Type B pancreatic cell (in vitro differentiated cells): ENCODE measurements at regions not wholly inside any gene's neighbourhood (a gene's known extent, or its start where the extent isn't known, plus 50 kb on each side); places are given as distances from the start of the nearest gene placed in this dataset.
"Not testable (repeated sequence)": the region's sequence is repeated elsewhere in the genome, so short reads cannot be mapped to it uniquely, and the experiment has no call there.

Source experiments
- DNase-seq: peaks from one replicate; pipeline ENCODE4 v3.0.0; 2021; ENCODE audit warnings: mixed read lengths; ENCODE audit not compliant: unreplicated experiment; ENCODE audit errors: extremely low spot score
- H3K27ac Mint-ChIP-seq: 2 replicates; pipeline ENCODE4 v1.8.0; 2021; ENCODE audit warnings: mild to moderate bottlenecking, mixed read lengths
- H3K27me3 Mint-ChIP-seq: 2 replicates; pipeline ENCODE4 v1.8.0; 2021; ENCODE audit warnings: mixed read lengths
- H3K36me3 Mint-ChIP-seq: 2 replicates; pipeline ENCODE4 v1.8.0; 2021; ENCODE audit warnings: mixed read lengths
- H3K4me1 Mint-ChIP-seq: one replicate; pipeline ENCODE4 v1.8.0; 2021; ENCODE audit warnings: mixed read lengths; ENCODE audit not compliant: unreplicated experiment
- H3K4me3 Mint-ChIP-seq: 2 replicates; pipeline ENCODE4 v1.8.0; 2021; ENCODE audit warnings: mild to moderate bottlenecking, mixed read lengths
- H3K9me3 Mint-ChIP-seq: 2 replicates; pipeline ENCODE4 v1.8.0; 2021; ENCODE audit warnings: mixed read lengths
- TF ChIP-seq, protein P1 (sequence below): fragments of 200-600 bp; sonication (generic); conservative IDR thresholded peaks from 2 replicates; pipeline ENCODE4 v1.5.0; 2021; ENCODE audit warnings: antibody characterized with exemption, mild to moderate bottlenecking

- Mint-ChIP-seq H3K36me3 (no peaks in the 10 kb centered on the region), H3K4me1 (peaks cover 6% of the 10 kb centered on the region), H3K27me3 (no peaks in the 10 kb centered on the region), H3K27ac (no peak overlapping the region), H3K9me3 (no peaks in the 10 kb centered on the region), H3K4me3 (no peak overlapping the region)
- TF ChIP-seq, protein P1, sequence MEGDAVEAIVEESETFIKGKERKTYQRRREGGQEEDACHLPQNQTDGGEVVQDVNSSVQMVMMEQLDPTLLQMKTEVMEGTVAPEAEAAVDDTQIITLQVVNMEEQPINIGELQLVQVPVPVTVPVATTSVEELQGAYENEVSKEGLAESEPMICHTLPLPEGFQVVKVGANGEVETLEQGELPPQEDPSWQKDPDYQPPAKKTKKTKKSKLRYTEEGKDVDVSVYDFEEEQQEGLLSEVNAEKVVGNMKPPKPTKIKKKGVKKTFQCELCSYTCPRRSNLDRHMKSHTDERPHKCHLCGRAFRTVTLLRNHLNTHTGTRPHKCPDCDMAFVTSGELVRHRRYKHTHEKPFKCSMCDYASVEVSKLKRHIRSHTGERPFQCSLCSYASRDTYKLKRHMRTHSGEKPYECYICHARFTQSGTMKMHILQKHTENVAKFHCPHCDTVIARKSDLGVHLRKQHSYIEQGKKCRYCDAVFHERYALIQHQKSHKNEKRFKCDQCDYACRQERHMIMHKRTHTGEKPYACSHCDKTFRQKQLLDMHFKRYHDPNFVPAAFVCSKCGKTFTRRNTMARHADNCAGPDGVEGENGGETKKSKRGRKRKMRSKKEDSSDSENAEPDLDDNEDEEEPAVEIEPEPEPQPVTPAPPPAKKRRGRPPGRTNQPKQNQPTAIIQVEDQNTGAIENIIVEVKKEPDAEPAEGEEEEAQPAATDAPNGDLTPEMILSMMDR: no peak
- DNase-seq: no peak
Observed at GRCh38 chr7:49023345-49024328, 99.3 kb downstream of the CDC14C start.

GRCh38 chr7:49030221-49030620 is 105.9 kb downstream of the CDC14C start:
- no peaks in the 10 kb centered on the region for H3K9me3 Mint-ChIP-seq

DNA sequence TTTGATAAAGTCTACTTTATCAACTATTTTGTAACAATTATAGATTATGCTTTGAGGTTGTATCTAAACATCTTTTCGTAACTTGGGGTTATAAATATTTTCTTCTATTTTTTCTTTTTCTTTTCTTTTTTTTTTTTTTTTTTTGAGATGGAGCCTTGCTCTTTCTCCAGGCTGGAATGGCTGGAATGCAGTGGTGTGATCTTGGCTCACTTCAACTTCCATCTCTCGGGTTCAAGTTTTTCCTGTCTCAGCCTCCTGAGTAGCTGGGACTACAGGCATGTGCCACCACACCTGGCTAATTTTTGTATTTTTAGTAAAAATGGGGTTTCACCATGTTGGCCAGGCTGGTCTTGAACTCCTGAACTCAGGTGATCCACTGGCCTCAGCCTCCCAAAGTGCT is 108.8 kb downstream of the CDC14C start:
- not testable (repeated sequence) for H3K4me1 Mint-ChIP-seq, H3K27me3 Mint-ChIP-seq, H3K36me3 Mint-ChIP-seq, H3K9me3 Mint-ChIP-seq, H3K4me3 Mint-ChIP-seq, H3K27ac Mint-ChIP-seq, DNase-seq

More at GRCh38 chr7:49030221-49030620, 105.9 kb downstream of the CDC14C start:
- Mint-ChIP-seq H3K36me3 (no peaks in the 10 kb centered on the region), H3K4me3 (no peak overlapping the region), H3K4me1 (no peaks in the 10 kb centered on the region), H3K27ac (no peak overlapping the region), H3K27me3 (no peaks in the 10 kb centered on the region)
- no peak for DNase-seq
- TF ChIP-seq, protein P1: no peak

DNA sequence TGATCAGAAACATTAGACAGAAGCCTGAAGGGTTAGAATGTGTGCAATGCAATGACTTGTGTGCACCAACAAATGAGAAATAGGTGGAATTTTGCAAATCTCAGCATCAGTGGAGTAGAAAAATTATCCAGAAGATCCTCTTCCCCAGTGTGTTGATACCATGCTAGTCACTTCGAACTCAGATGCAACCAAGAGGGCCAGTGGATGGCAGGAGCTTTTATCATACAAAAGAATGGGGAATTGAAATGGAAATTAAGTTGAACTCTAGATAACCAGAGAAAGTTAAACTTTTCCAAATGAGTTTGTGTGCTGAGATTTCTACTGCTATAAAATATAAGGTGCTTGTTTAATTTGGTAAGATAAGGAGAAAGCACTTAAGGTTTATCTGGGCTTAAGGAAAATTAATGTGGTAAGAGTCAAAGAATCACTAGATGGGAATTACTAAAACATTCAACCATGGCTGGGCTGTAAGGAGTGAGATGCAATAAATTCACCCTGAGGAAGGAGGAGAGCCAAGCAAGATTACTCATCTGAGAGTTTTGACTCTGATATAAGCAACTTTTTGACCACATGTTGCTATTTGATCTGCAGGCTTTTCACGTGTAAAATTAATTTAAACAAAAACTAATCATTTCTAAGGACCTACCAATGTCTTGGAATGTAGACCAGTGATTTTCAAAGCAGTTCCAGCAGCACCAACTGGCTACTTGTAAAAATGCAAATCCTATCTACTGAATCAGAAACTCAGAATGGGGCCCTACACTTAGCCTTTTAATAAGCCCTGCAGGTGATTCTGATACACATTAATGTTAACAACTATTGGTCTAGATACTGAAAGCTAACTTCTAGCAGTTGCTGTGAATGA is 113.2 kb downstream of the CDC14C start:
- Mint-ChIP-seq H3K4me3 (no peak overlapping the region), H3K9me3 (no peaks in the 10 kb centered on the region), H3K27me3 (no peaks in the 10 kb centered on the region), H3K36me3 (no peaks in the 10 kb centered on the region), H3K27ac (no peak overlapping the region), H3K4me1 (no peaks in the 10 kb centered on the region)
- TF ChIP-seq, protein P1: no peak
- no peak for DNase-seq

DNA sequence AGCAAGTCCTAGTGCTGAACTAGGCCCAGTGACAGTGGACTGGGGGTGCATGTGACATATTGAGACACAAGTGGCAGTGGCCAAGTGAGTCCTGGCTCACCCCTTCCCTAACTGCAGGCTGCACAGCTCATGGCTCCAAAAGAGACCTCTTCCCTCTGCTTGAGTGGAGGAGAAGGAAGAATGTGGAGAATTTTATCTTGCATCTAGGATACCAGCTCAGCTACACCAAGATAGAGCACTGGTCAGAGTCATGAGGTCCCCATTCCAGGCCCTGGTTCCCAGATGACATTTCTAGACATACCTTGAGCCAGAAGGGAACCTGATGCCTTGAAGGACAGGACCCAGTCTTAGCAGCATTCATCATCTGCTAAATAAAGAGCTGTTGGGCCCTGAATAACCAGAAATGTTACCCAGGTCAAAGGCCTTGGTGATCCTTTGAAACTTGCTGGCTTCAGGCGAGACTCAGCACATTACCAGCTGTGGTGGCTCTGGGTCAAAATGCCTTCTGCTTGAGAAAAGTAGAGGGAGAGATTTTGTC is 114.5 kb downstream of the CDC14C start:
- H3K4me1 Mint-ChIP-seq: no peaks in the 10 kb centered on the region
- no peaks in the 10 kb centered on the region for H3K9me3 Mint-ChIP-seq
- no peak overlapping the region for H3K27ac Mint-ChIP-seq
- DNase-seq: no peak
- no peak overlapping the region for H3K4me3 Mint-ChIP-seq
- TF ChIP-seq, protein P1: no peak
- no peaks in the 10 kb centered on the region for H3K36me3 Mint-ChIP-seq
- no peaks in the 10 kb centered on the region for H3K27me3 Mint-ChIP-seq
